ENCODE measurements at regions not wholly inside any gene's neighbourhood (a gene's known extent, or its start where the extent isn't known, plus 50 kb on each side); places are given as distances from the start of the nearest gene placed in this dataset.
"Not testable (repeated sequence)": the region's sequence is repeated elsewhere in the genome, so short reads cannot be mapped to it uniquely, and the experiment has no call there.

- DNase-seq, result no peak
Measured at GRCh38 chr5:120153551-120153950, 310.5 kb upstream of the PRR16 start.

- DNase-seq, result no peak
Measured at GRCh38 chr5:120155873-120156272, 308.2 kb upstream of the PRR16 start.

DNA sequence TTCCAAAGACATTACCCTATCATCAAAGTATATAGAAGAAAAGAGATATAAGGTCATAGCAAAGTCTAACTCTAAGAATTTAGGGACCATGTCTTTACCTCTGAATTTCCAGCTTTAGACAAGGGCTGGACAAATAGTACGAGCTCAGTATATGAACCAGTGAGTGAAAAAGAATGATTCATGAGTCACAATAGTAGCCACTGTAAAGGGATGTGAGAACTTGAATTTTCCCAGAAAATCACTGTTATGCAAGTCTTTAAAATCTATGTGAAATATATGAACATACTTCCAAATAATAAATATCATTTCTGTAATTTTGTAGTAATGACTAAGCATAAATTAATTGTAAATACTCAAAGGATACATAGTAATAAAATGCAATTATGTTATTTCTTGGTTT is 305.9 kb upstream of the PRR16 start:
- DNase-seq, result no peak

DNA sequence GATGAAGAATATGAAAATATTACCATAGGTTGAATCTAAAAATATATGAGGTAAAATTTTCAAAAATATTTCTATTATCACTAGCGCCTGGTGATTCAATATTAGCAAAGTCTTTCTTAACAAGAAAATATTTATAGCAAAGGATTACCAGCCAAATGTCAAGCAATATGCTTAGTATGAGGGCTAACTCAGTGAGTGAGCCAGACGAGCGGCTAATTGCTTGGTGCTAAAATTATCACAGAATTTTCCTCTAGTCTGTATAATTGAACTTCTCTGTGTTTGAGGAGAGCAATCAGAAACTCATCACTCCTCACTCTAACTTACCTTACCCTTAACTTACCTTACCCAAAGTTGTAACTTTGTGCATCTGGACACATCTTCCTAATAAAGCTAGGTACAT is 304.9 kb upstream of the PRR16 start:
- no peak for DNase-seq

- DNase-seq, result peak; percentile 68 to 71
Measured at GRCh38 chr5:120160124-120160895, 303.8 kb upstream of the PRR16 start.

DNA sequence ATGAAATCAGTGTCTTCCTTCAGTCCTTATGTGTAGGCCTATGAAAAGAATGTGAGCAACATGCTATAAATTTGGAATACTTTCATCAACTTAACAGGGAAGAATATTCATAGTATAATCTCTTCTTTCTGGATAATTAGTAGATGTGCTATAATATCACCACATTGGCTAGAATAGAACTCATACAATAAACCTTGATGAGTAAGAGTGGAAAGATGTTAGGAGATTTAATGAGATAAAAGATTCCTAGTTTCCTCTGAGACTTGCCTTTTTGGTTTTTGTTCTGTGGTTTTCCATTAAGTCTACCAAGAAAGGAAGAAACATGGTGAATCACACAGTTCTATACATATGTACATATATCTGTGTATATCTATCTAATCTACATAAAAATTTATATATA is 301.8 kb upstream of the PRR16 start:
- no peak for DNase-seq

GRCh38 chr5:120164037-120164436 is 300.1 kb upstream of the PRR16 start:
- no peak for DNase-seq

DNA sequence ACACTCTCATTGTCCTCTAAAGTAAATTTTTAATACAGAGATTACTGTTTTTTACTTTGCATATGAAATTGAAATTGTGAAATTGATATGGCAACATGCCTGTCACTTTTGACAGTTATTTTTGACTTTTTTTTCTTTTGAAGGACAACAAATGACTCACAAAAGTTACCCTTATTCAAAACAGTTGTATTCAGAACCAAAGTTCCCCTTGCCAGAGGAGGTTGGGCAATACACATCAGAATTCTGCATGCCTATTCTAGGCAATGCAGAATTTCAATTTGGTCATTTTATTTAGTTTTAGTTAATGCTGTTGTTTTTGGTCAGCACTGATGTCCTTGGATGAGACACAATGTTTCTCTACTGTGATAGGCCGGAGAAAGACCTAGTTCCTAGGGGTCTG is 299.1 kb upstream of the PRR16 start:
- no peak for DNase-seq

GRCh38 chr5:120173125-120173524 is 291.0 kb upstream of the PRR16 start:
- no peak for DNase-seq

GRCh38 chr5:120174089-120174488 is 290.0 kb upstream of the PRR16 start:
- DNase-seq, result no peak

DNA sequence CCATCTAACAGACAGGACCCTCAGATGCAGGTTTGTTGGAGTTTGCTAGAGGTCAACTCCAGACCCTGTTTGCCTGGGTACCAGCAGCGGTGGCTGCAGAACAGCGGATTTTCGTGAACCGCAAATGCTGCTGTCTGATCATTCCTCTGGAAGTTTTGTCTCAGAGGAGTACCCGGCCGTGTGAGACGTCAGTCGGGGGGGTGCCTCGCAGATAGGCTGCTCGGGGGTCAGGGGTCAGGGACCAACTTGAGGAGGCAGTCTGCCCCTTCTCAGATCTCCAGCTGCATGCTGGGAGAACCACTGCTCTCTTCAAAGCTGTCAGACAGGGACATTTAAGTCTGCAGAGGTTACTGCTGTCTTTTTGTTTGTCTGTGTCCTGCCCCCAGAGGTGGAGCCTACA is 282.9 kb upstream of the PRR16 start:
- DNase-seq, result not testable (repeated sequence)

DNA sequence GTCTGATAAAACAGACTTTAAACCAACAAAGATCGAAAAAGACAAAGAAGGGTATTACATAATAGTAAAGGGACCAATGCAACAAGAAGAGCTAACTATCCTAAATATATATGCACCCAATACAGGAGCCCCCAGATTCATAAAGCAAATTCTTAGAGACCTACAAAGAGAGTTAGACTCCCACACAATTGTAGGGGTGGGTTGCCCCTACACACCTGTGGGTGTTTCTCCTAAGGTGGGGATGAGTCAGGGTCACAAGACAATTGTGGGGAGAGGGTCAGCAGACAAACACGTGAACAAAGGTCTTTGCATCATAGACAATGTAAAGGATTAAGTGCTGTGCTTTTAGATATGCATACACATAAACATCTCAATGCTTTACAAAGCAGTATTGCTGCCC is 269.4 kb upstream of the PRR16 start:
- DNase-seq, result not testable (repeated sequence)

DNA sequence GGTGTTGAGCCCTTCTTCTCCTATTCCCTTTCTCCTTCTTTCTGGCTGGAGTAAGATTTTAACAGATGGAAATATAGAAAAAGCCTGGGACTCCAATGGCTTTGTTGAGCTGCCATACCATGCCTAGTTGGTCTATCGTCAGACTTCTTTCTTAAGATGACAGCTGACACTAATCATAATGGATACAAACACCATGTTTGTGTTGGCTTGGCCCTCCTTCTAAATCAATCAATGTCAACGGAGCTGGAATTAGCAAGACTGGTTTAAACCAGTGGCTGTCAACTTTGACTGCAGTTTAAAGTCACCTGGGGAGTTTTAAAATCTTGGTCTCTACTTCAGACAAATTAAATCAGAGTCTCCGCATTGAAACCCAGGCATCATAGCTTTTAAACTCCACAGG is 264.5 kb upstream of the PRR16 start:
- DNase-seq, result no peak

- DNase-seq, result no peak
Measured at GRCh38 chr5:120207129-120207528, 257.0 kb upstream of the PRR16 start.

DNA sequence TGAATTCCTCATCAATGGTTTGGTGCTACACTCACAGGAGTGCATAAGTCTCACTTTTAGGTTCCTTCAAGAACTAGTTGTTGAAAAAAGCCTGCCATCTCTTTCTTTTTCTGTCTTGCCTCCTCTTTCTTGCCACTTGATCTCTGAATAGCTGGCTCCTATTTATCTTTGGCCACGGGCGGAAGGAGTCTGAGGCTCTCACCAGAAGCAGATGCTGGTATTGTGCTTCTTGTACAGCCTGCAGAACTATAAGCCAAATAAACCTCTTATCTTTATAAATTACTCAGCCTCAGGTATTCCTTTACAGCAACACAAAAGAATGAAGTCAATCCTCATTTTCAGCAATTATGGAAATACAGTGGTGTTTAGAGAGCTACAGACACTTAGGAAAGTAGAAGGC is 247.1 kb upstream of the PRR16 start:
- no peak for DNase-seq

GRCh38 chr5:120219988-120220387 is 244.1 kb upstream of the PRR16 start:
- no peak for DNase-seq

DNA sequence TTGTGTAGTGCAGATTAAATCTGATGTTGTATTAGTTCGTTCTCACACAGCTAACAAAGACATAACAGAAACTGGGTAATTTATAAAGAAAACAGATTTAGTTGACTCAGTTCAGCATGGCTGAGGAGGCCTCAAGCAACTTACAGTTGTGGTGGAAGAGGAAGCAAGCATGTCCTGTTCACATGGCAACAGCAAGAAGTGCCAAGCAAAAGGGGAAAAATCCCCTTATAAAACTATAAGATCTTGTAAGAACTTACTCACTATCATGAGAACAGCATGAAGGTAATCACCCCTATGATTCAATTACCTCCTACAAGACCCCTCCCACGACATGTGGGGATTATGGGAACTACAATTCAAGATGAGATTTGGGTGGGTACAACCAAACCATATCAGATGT is 238.6 kb upstream of the PRR16 start:
- DNase-seq, result no peak

DNA sequence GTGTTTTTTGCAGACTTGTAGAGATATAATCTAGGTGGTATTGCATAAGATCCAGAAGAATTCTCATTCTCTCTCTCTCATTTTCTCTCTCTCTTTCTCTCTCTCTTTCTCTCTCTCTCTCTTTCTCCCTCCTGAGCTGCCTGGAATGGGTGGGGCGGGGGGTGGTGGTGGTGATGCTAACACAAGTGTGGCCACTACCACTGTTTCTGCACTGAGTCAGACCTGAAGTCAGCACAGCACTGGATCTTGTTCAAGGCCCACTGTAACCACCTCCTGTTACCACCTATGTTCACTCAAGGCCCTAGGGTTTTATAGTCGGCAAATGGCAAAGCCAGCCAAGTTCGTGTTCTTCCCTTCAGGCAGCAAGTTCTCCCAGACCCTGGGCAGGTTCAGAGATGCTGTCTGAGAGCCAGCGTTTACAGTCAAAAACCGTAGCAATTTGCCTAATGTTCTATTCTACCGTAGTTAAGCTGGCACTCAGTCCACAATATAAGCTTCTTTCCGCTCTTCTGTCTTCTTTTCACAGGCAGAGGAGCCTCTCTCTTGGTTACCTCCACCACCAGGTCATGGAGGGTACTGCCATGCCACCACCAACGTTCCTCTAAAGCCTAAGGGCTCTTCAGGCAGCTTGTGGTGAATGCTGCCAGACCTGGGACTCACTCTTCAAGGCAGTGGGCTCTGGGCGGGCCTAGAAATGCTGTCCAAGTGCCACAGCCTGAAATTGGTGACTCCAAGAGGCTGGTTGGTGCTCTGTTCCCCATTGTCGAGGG is 235.7 kb upstream of the PRR16 start:
- DNase-seq, result no peak

GRCh38 chr5:120229036-120229435 is 235.1 kb upstream of the PRR16 start:
- no peak for DNase-seq

DNA sequence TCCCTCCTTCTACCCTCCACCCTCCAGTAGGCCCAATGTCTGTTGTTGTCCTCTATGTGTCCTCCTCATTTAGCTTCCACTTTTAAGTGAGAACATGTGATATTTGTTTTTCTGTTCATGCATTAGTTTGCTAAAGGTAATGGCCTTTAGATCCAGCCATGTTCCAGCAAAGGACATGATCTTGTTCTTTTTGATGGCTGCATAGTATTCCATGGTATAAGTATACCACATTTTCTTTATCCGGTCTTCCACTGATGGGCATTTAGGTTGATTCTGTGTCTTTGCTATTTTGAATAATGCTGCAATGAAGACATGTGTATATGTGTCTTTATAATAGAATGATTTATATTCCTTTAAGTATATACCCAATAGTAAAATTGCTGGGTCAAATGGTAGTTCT is 232.5 kb upstream of the PRR16 start:
- DNase-seq, result no peak

DNA sequence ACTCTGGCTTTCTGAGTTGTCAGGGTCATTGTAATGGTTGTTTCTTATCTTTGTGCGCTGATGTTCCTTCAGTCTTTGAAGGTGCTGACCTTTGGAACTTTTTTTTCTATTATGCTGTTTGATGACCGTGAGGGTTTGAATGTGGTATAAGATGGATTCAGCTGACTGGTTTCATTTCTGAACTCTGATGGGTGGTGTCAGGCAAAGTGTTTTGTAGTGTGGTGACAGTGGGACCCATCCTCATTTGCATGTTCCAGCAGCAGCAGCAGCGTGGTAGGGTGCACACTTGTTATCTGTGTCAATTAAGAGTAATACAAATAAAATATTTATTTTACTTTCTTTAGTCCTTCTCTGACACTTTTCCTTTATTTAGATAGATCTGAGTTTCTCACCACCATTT is 227.7 kb upstream of the PRR16 start:
- DNase-seq, result no peak

- no peak for DNase-seq
Measured at GRCh38 chr5:120239086-120239485, 225.0 kb upstream of the PRR16 start.

- DNase-seq, result no peak
Measured at GRCh38 chr5:120240706-120241105, 223.4 kb upstream of the PRR16 start.

- DNase-seq, result no peak
Measured at GRCh38 chr5:120241400-120241799, 222.7 kb upstream of the PRR16 start.

DNA sequence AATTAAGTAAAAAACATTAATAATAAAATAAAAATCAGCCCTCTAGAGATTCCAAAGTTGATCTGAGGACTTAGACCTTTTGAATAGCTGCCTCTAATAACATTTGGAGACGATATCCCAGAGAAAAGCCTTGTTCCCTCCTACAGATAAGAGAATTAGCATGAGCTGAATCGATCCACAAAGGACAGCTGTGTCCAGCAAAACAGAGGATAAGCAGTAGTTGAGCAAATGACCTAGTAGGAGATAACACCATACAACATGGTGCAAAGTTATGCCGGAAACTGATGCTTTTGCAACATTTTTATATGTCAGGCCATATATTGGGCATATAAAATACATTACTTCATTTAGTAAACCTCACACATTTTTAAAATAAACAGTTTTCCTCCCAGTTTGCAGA is 212.2 kb upstream of the PRR16 start:
- no peak for DNase-seq
